Neural progenitor cell (in vitro differentiated cells): ENCODE measurements at regions not wholly inside any gene's neighbourhood (a gene's known extent, or its start where the extent isn't known, plus 50 kb on each side); places are given as distances from the start of the nearest gene placed in this dataset.
"Not testable (repeated sequence)": the region's sequence is repeated elsewhere in the genome, so short reads cannot be mapped to it uniquely, and the experiment has no call there.

Source experiments
- DNase-seq: peaks from one replicate; pipeline ENCODE4 v3.0.0-alpha.2; 2016; ENCODE audit warnings: low spot score
- H2AFZ ChIP-seq: fragments of 200-600 bp; sonication (generic); replicated peaks from 2 replicates; pipeline ENCODE4 v1.6.1; 2016; ENCODE audit warnings: antibody characterized with exemption
- H3F3A ChIP-seq: fragments of 200-600 bp; sonication (generic); 2 replicates; pipeline ENCODE4 v1.6.1; 2016; ENCODE audit warnings: antibody characterized with exemption, low read depth
- H3K27ac ChIP-seq: fragments of 200-600 bp; sonication (generic); 2 replicates; pipeline ENCODE4 v1.5.1; 2016; ENCODE audit warnings: mild to moderate bottlenecking
- H3K27me3 ChIP-seq: fragments of 200-600 bp; sonication (generic); 2 replicates; pipeline ENCODE4 v1.6.1; 2016; ENCODE audit warnings: mild to moderate bottlenecking, moderate library complexity
- H3K36me3 ChIP-seq: fragments of 200-600 bp; sonication (generic); 2 replicates; pipeline ENCODE4 v1.5.1; 2016
- H3K4me1 ChIP-seq: fragments of 200-600 bp; sonication (generic); 2 replicates; pipeline ENCODE4 v1.6.1; 2016; ENCODE audit warnings: mixed run types
- H3K4me2 ChIP-seq: fragments of 200-600 bp; sonication (generic); 2 replicates; pipeline ENCODE4 v1.6.1; 2016
- H3K4me3 ChIP-seq: fragments of 200-600 bp; sonication (generic); 2 replicates; pipeline ENCODE4 v1.5.1; 2016
- H3K79me2 ChIP-seq: fragments of 200-600 bp; sonication (generic); 2 replicates; pipeline ENCODE4 v1.6.1; 2016; ENCODE audit warnings: low read depth
- H3K9ac ChIP-seq: fragments of 200-600 bp; sonication (generic); 2 replicates; pipeline ENCODE4 v1.6.1; 2016
- H3K9me3 ChIP-seq: fragments of 200-600 bp; sonication (generic); 2 replicates; pipeline ENCODE4 v1.5.1; 2016; ENCODE audit warnings: low read depth
- H4K20me1 ChIP-seq: fragments of 200-600 bp; sonication (generic); 2 replicates; pipeline ENCODE4 v1.6.1; 2016; ENCODE audit warnings: low read depth
- H3K27ac Mint-ChIP-seq: 3 replicates; pipeline ENCODE4 v1.8.0; 2021; ENCODE audit warnings: mixed read lengths
- H3K27me3 Mint-ChIP-seq: 2 replicates; pipeline ENCODE4 v1.8.0; 2022; ENCODE audit warnings: low read depth, mild to moderate bottlenecking, inconsistent platforms, moderate library complexity, mixed read lengths; ENCODE audit not compliant: insufficient read depth
- H3K36me3 Mint-ChIP-seq: 3 replicates; pipeline ENCODE4 v1.8.0; 2021; ENCODE audit warnings: mixed read lengths
- H3K4me1 Mint-ChIP-seq: 3 replicates; pipeline ENCODE4 v1.8.0; 2021; ENCODE audit warnings: mixed read lengths
- H3K4me3 Mint-ChIP-seq: 3 replicates; pipeline ENCODE4 v1.8.0; 2021; ENCODE audit warnings: mild to moderate bottlenecking, moderate library complexity, mixed read lengths
- H3K9me3 Mint-ChIP-seq: 3 replicates; pipeline ENCODE4 v1.8.0; 2020; ENCODE audit warnings: mixed read lengths
- CTCF ChIP-seq: fragments of 200-600 bp; sonication (generic); IDR thresholded peaks from 2 replicates; pipeline ENCODE4 v1.5.1; 2017; ENCODE audit warnings: antibody characterized with exemption, mild to moderate bottlenecking
- EZH2 ChIP-seq: fragments of 200-600 bp; sonication (generic); IDR thresholded peaks from 2 replicates; pipeline ENCODE4 v1.6.1; 2017; ENCODE audit warnings: antibody characterized with exemption, mild to moderate bottlenecking, moderate library complexity
- EZH2phosphoT487 ChIP-seq: fragments of 200-600 bp; sonication (generic); IDR thresholded peaks from 2 replicates; pipeline ENCODE4 v1.6.1; 2017; ENCODE audit warnings: antibody characterized with exemption

DNA sequence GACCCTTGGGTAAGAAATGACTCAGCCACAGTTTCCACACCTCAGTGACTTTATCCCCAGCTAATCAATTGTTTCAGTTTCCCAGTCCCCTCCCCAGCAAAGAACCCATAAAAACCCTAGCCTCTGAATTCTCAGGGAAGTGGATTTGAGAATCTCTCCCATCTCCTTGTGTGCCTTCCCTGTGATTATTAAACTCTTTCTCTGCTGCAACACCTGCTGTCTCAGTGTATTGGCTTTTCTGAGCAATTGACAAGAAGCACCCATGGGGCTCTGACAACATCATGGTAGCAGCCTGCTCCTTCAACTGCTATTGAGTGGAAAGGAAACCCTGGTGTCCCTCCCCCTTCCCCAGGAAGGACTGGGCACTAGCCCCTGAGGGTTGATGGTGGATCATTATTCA, 73.7 kb downstream of the UQCRFS1 start:
- H3K4me3 Mint-ChIP-seq, result no peak overlapping the region
- Histone ChIP-seq H3K4me1 (no peaks in the 10 kb centered on the region), H3F3A (no peaks in the 10 kb centered on the region), H3K27me3 (no peaks in the 10 kb centered on the region), H3K9me3 (no peaks in the 10 kb centered on the region), H3K9ac (no peak overlapping the region), H3K79me2 (no peaks in the 10 kb centered on the region), H4K20me1 (no peaks in the 10 kb centered on the region), H2AFZ (no peak overlapping the region), H3K4me3 (no peak overlapping the region), H3K36me3 (no peaks in the 10 kb centered on the region), H3K4me2 (no peak overlapping the region), H3K27ac (no peak overlapping the region)
- H3K27ac Mint-ChIP-seq, result no peak overlapping the region
- H3K9me3 Mint-ChIP-seq, result peaks cover 44% of the 10 kb centered on the region
- no peaks in the 10 kb centered on the region for H3K4me1 Mint-ChIP-seq
- peaks cover 6% of the 10 kb centered on the region for H3K27me3 Mint-ChIP-seq
- TF ChIP-seq EZH2phosphoT487, result no peak
- TF ChIP-seq EZH2, result no peak
- TF ChIP-seq CTCF, result no peak
- no peaks in the 10 kb centered on the region for H3K36me3 Mint-ChIP-seq
- DNase-seq, result no peak

DNA sequence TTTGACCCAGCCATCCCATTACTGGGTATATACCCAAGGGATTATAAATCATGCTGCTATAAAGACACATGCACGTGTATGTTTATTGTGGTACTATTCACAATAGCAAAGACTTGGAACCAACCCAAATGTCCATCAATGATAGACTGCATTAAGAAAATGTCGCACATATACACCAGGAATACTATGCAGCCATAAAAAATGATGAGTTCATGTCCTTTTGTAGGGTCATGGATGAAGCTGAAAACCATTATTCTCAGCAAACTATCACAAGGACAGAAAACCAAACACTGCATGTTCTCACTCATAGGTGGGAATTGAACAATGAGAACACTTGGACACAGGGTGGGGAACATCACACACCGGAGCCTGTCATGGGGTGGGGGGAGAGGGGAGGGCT, 74.7 kb downstream of the UQCRFS1 start:
- H3F3A ChIP-seq, H3K4me1 Mint-ChIP-seq, H2AFZ ChIP-seq, H3K36me3 ChIP-seq, H3K4me2 ChIP-seq, H3K4me3 ChIP-seq, H3K27me3 Mint-ChIP-seq, H3K27ac ChIP-seq, H3K4me1 ChIP-seq, H3K9ac ChIP-seq, H4K20me1 ChIP-seq, H3K27me3 ChIP-seq, H3K27ac Mint-ChIP-seq, H3K79me2 ChIP-seq, H3K4me3 Mint-ChIP-seq, H3K36me3 Mint-ChIP-seq, DNase-seq, H3K9me3 ChIP-seq: not testable (repeated sequence)
- H3K9me3 Mint-ChIP-seq, result peaks cover 49% of the 10 kb centered on the region

GRCh38 chr19:29131456-29131855, 81.5 kb downstream of the UQCRFS1 start:
- Mint-ChIP-seq H3K4me1 (no peaks in the 10 kb centered on the region), H3K9me3 (peaks cover 9% of the 10 kb centered on the region), H3K4me3 (no peak overlapping the region), H3K36me3 (no peaks in the 10 kb centered on the region), H3K27ac (no peak overlapping the region), H3K27me3 (peaks cover 4% of the 10 kb centered on the region)
- Histone ChIP-seq H3K27ac (no peak overlapping the region), H3K4me3 (no peak overlapping the region), H3K4me1 (no peaks in the 10 kb centered on the region), H3F3A (no peaks in the 10 kb centered on the region), H3K9ac (no peak overlapping the region), H3K27me3 (no peaks in the 10 kb centered on the region), H2AFZ (no peak overlapping the region), H4K20me1 (no peaks in the 10 kb centered on the region), H3K4me2 (no peak overlapping the region), H3K36me3 (no peaks in the 10 kb centered on the region), H3K79me2 (no peaks in the 10 kb centered on the region), H3K9me3 (no peaks in the 10 kb centered on the region)
- DNase-seq, result no peak
- TF ChIP-seq EZH2, result no peak
- no peak for TF ChIP-seq CTCF
- TF ChIP-seq EZH2phosphoT487, result no peak

DNA sequence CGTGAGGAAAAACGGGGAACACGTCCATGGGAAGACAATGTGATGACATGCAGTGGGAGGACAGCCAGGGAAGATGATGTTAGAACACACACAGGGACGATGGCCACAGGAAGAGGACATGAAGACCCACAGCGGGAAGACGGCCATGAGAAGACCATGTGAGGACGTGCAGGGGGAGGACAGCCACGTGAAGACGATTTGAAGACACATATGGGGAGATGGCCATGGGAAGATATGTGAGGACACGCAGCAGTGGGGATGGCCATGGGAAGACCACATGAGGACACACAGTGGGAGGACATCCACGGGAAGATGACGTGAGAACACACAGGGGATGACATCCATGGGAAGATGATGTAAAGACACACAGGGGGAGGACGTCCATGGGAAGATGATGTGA, 83.8 kb downstream of the UQCRFS1 start:
- Histone ChIP-seq H3K9ac (no peak overlapping the region), H3K27me3 (no peaks in the 10 kb centered on the region), H3K36me3 (no peaks in the 10 kb centered on the region), H3K79me2 (no peaks in the 10 kb centered on the region), H3K4me2 (no peak overlapping the region), H4K20me1 (no peaks in the 10 kb centered on the region), H3K27ac (no peak overlapping the region), H3K9me3 (no peaks in the 10 kb centered on the region), H3K4me1 (no peaks in the 10 kb centered on the region), H2AFZ (no peak overlapping the region), H3F3A (no peaks in the 10 kb centered on the region), H3K4me3 (no peak overlapping the region)
- H3K4me3 Mint-ChIP-seq, result no peak overlapping the region
- no peaks in the 10 kb centered on the region for H3K36me3 Mint-ChIP-seq
- peaks cover 13% of the 10 kb centered on the region for H3K9me3 Mint-ChIP-seq
- H3K4me1 Mint-ChIP-seq, result no peaks in the 10 kb centered on the region
- DNase-seq, result no peak
- TF ChIP-seq EZH2phosphoT487, result no peak
- TF ChIP-seq CTCF, result no peak
- TF ChIP-seq EZH2, result no peak
- H3K27me3 Mint-ChIP-seq, result peaks cover 4% of the 10 kb centered on the region
- H3K27ac Mint-ChIP-seq, result no peak overlapping the region
